Mesothelial cell of epicardium (in vitro differentiated cells): ENCODE measurements at regions not wholly inside any gene's neighbourhood (a gene's known extent, or its start where the extent isn't known, plus 50 kb on each side); places are given as distances from the start of the nearest gene placed in this dataset.

Experiments
- DNase-seq, 2 experiments: peaks; one replicate each; pipeline ENCODE4 v3.0.0; 2021; ENCODE audit warnings: low spot score in 2 of 2; ENCODE audit not compliant: unreplicated experiment in 2 of 2
- H3K27ac Mint-ChIP-seq: 2 replicates; pipeline ENCODE4 v1.8.0; 2021; ENCODE audit warnings: mixed read lengths
- H3K27me3 Mint-ChIP-seq: 2 replicates; pipeline ENCODE4 v1.8.0; 2021; ENCODE audit warnings: low read depth, mixed read lengths
- H3K36me3 Mint-ChIP-seq: 2 replicates; pipeline ENCODE4 v1.8.0; 2021; ENCODE audit warnings: mixed read lengths
- H3K4me1 Mint-ChIP-seq: 2 replicates; pipeline ENCODE4 v1.8.0; 2021; ENCODE audit warnings: mixed read lengths
- H3K4me3 Mint-ChIP-seq: 2 replicates; pipeline ENCODE4 v1.8.0; 2021; ENCODE audit warnings: mild to moderate bottlenecking, moderate library complexity, mixed read lengths
- H3K9me3 Mint-ChIP-seq: 2 replicates; pipeline ENCODE4 v1.8.0; 2021; ENCODE audit warnings: mixed read lengths
- TF ChIP-seq, protein P1 (sequence below): fragments of 200-600 bp; sonication (generic); IDR thresholded peaks from one replicate; pipeline ENCODE4 v1.5.0; 2021; ENCODE audit warnings: antibody characterized with exemption; ENCODE audit not compliant: unreplicated experiment

- Mint-ChIP-seq H3K4me1 (no peaks in the 10 kb centered on the region), H3K27me3 (no peaks in the 10 kb centered on the region), H3K9me3 (peaks cover 10% of the 10 kb centered on the region), H3K4me3 (no peak overlapping the region), H3K36me3 (no peaks in the 10 kb centered on the region), H3K27ac (no peak overlapping the region)
- no peak for DNase-seq
- TF ChIP-seq, protein P1, sequence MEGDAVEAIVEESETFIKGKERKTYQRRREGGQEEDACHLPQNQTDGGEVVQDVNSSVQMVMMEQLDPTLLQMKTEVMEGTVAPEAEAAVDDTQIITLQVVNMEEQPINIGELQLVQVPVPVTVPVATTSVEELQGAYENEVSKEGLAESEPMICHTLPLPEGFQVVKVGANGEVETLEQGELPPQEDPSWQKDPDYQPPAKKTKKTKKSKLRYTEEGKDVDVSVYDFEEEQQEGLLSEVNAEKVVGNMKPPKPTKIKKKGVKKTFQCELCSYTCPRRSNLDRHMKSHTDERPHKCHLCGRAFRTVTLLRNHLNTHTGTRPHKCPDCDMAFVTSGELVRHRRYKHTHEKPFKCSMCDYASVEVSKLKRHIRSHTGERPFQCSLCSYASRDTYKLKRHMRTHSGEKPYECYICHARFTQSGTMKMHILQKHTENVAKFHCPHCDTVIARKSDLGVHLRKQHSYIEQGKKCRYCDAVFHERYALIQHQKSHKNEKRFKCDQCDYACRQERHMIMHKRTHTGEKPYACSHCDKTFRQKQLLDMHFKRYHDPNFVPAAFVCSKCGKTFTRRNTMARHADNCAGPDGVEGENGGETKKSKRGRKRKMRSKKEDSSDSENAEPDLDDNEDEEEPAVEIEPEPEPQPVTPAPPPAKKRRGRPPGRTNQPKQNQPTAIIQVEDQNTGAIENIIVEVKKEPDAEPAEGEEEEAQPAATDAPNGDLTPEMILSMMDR: no peak
Measured at GRCh38 chrX:117096528-117096927, 633.8 kb upstream of the CT83 start.

DNA sequence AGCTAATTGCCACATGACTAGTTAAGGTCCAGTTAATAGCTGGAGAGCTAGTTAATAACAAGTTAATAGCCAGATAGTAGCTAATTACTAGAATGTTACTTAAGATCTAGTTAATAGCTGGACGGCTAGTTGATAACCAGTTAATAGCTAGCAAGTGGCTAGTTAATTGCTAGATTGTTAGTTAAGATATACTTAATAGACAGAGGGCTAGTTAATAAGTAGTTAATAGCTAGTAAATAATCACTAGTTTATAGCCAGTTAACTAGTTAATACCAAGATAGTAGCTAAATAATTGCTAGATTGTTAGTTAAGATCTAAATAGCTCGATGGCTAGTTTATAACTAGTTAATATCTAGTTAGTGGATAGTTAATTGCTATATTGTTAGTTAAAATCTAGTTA lies 632.6 kb upstream of the CT83 start:
- Mint-ChIP-seq H3K9me3 (peaks cover 10% of the 10 kb centered on the region), H3K36me3 (no peaks in the 10 kb centered on the region), H3K4me3 (no peak overlapping the region), H3K4me1 (no peaks in the 10 kb centered on the region), H3K27ac (no peak overlapping the region), H3K27me3 (no peaks in the 10 kb centered on the region)
- TF ChIP-seq, protein P1: no peak
- DNase-seq: no peak

GRCh38 chrX:117094149-117094548 lies 631.4 kb upstream of the CT83 start:
- Mint-ChIP-seq H3K36me3 (no peaks in the 10 kb centered on the region), H3K27ac (no peak overlapping the region), H3K4me1 (no peaks in the 10 kb centered on the region), H3K27me3 (no peaks in the 10 kb centered on the region), H3K4me3 (no peak overlapping the region), H3K9me3 (peaks cover 10% of the 10 kb centered on the region)
- no peak for DNase-seq
- TF ChIP-seq, protein P1: no peak

- TF ChIP-seq, protein P1: no peak
- no peak for DNase-seq
- H3K4me3 Mint-ChIP-seq: no peak overlapping the region
- no peak overlapping the region for H3K27ac Mint-ChIP-seq
- H3K9me3 Mint-ChIP-seq: peaks cover 10% of the 10 kb centered on the region
- H3K36me3 Mint-ChIP-seq: no peaks in the 10 kb centered on the region
- H3K4me1 Mint-ChIP-seq: no peaks in the 10 kb centered on the region
- no peaks in the 10 kb centered on the region for H3K27me3 Mint-ChIP-seq
Measured at GRCh38 chrX:117093319-117093718, 630.5 kb upstream of the CT83 start.

DNA sequence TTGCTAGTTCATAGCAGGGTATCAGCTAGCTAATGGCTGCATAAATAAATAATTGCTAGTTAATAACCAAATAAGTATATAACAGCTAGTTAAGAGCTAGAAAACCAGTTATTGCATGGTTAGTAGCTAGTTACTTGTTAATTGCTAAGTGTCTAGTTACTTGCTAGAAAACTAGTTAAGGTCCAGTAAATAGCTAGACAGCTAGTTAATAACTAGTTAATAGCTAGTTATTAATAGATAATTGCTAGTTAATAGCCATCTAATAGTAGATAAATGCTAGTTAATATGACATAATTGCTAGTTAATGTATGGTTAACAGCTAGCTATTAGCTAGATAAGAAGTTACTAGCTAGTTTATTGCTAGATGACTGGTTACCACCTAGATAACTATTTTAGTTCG lies 629.9 kb upstream of the CT83 start:
- Mint-ChIP-seq H3K9me3 (peaks cover 10% of the 10 kb centered on the region), H3K27me3 (no peaks in the 10 kb centered on the region), H3K4me3 (no peak overlapping the region), H3K27ac (no peak overlapping the region), H3K36me3 (no peaks in the 10 kb centered on the region), H3K4me1 (no peaks in the 10 kb centered on the region)
- TF ChIP-seq, protein P1: no peak
- no peak for DNase-seq

DNA sequence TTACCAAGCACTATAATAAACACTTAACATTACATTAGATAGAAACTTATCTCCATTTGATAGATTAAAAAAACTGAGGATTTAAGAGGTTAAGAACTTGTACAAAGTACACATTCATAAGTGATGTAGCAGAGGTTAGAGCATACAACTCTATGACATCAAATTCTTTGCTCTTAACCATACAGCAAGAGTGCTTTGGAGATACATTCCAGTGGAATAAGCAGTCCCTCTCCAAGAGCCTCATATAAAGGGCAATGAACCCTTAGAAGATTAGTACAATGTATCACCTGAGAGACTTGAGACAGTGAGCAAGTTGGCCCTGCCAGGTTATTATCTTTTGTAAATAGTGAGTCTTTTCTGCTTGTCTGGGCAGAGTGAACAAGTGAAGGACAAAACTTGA lies 600.4 kb upstream of the CT83 start:
- Mint-ChIP-seq H3K4me1 (no peaks in the 10 kb centered on the region), H3K27ac (no peak overlapping the region), H3K9me3 (peaks cover 21% of the 10 kb centered on the region), H3K36me3 (no peaks in the 10 kb centered on the region), H3K4me3 (no peak overlapping the region), H3K27me3 (no peaks in the 10 kb centered on the region)
- no peak for DNase-seq
- TF ChIP-seq, protein P1: no peak
